ENCODE measurements at regions not wholly inside any gene's neighbourhood (a gene's known extent, or its start where the extent isn't known, plus 50 kb on each side); places are given as distances from the start of the nearest gene placed in this dataset.
"Not testable (repeated sequence)": the region's sequence is repeated elsewhere in the genome, so short reads cannot be mapped to it uniquely, and the experiment has no call there.

- DNase-seq = no peak
Observed at GRCh38 chr1:79762461-79762860, 755.9 kb upstream of the ADGRL4 start.

- no peak for DNase-seq
Observed at GRCh38 chr1:79760531-79760930, 754.0 kb upstream of the ADGRL4 start.

GRCh38 chr1:79749607-79750006 is 743.1 kb upstream of the ADGRL4 start:
- DNase-seq = no peak

GRCh38 chr1:79745929-79746328 is 739.4 kb upstream of the ADGRL4 start:
- no peak for DNase-seq

GRCh38 chr1:79744746-79745145 is 738.2 kb upstream of the ADGRL4 start:
- DNase-seq = no peak

- DNase-seq = no peak
Observed at GRCh38 chr1:79741720-79742421, 735.3 kb upstream of the ADGRL4 start.

- DNase-seq = no peak
Observed at GRCh38 chr1:79738101-79738500, 731.6 kb upstream of the ADGRL4 start.

- no peak for DNase-seq
Observed at GRCh38 chr1:79737193-79737592, 730.7 kb upstream of the ADGRL4 start.

- no peak for DNase-seq
Observed at GRCh38 chr1:79732950-79733349, 726.4 kb upstream of the ADGRL4 start.

GRCh38 chr1:79726911-79727310 is 720.4 kb upstream of the ADGRL4 start:
- DNase-seq = no peak

GRCh38 chr1:79726321-79726720 is 719.8 kb upstream of the ADGRL4 start:
- no peak for DNase-seq

GRCh38 chr1:79716447-79716846 is 709.9 kb upstream of the ADGRL4 start:
- DNase-seq = no peak

GRCh38 chr1:79714664-79715063 is 708.1 kb upstream of the ADGRL4 start:
- no peak for DNase-seq

- no peak for DNase-seq
Observed at GRCh38 chr1:79711001-79711431, 704.5 kb upstream of the ADGRL4 start.

GRCh38 chr1:79708646-79709265 is 702.2 kb upstream of the ADGRL4 start:
- no peak for DNase-seq

- DNase-seq = no peak
Observed at GRCh38 chr1:79705218-79705617, 698.7 kb upstream of the ADGRL4 start.

- no peak for DNase-seq
Observed at GRCh38 chr1:79704067-79704466, 697.5 kb upstream of the ADGRL4 start.

- DNase-seq = not testable (repeated sequence)
Observed at GRCh38 chr1:79702336-79702999, 695.9 kb upstream of the ADGRL4 start.

- no peak for DNase-seq
Observed at GRCh38 chr1:79695138-79695537, 688.6 kb upstream of the ADGRL4 start.

GRCh38 chr1:79694241-79694640 is 687.7 kb upstream of the ADGRL4 start:
- DNase-seq = no peak

GRCh38 chr1:79693441-79694114 is 687.0 kb upstream of the ADGRL4 start:
- no peak for DNase-seq

GRCh38 chr1:79692519-79692918 is 686.0 kb upstream of the ADGRL4 start:
- DNase-seq = no peak

- no peak for DNase-seq
Observed at GRCh38 chr1:79688932-79689331, 682.4 kb upstream of the ADGRL4 start.

- DNase-seq = no peak
Observed at GRCh38 chr1:79683420-79683819, 676.9 kb upstream of the ADGRL4 start.

Measured in NCI-H510A treated with DMSO at 0.1 percent for 48 hours (cell line).